ENCODE measurements at regions not wholly inside any gene's neighbourhood (a gene's known extent, or its start where the extent isn't known, plus 50 kb on each side); places are given as distances from the start of the nearest gene placed in this dataset.

DNA sequence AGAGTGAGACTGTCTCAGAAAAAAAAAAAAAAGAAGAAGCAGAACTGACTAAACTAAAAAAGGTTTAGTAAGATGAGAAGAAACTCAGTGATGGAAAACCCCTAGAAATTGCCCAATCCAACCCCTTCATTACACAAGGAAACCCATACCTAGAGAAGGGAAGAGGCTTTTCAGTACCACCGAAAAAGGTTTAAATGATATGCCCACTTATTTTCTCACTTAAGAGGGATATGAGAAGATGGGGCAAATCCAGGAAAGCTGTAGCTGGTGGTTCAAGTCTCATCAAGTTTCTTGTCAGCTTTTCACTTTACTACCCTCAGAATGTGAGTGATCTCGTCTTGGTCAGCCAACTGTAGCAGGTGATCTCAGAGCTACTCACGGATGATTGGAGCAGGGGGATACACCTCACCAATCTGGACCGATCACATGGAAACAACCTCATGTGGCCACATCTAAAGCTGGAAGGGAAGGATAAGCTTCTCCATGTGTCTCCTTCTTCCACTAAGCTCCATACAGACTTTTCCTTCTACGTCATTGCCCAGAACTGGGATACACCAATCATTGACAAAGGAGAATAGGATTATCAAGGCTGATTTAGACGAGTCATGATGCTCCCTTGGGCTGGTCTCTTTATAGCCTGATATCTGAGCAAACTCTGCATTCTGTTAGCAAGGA, 126.7 kb upstream of the POU3F1 start:
- TF ChIP-seq, protein P1, sequence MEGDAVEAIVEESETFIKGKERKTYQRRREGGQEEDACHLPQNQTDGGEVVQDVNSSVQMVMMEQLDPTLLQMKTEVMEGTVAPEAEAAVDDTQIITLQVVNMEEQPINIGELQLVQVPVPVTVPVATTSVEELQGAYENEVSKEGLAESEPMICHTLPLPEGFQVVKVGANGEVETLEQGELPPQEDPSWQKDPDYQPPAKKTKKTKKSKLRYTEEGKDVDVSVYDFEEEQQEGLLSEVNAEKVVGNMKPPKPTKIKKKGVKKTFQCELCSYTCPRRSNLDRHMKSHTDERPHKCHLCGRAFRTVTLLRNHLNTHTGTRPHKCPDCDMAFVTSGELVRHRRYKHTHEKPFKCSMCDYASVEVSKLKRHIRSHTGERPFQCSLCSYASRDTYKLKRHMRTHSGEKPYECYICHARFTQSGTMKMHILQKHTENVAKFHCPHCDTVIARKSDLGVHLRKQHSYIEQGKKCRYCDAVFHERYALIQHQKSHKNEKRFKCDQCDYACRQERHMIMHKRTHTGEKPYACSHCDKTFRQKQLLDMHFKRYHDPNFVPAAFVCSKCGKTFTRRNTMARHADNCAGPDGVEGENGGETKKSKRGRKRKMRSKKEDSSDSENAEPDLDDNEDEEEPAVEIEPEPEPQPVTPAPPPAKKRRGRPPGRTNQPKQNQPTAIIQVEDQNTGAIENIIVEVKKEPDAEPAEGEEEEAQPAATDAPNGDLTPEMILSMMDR (IDR thresholded peaks at IDR 0.05), result no peak
- TF ChIP-seq POLR2A (IDR thresholded peaks at IDR 0.05), result no peak
